ENCODE measurements at regions not wholly inside any gene's neighbourhood (a gene's known extent, or its start where the extent isn't known, plus 50 kb on each side); places are given as distances from the start of the nearest gene placed in this dataset.

DNA sequence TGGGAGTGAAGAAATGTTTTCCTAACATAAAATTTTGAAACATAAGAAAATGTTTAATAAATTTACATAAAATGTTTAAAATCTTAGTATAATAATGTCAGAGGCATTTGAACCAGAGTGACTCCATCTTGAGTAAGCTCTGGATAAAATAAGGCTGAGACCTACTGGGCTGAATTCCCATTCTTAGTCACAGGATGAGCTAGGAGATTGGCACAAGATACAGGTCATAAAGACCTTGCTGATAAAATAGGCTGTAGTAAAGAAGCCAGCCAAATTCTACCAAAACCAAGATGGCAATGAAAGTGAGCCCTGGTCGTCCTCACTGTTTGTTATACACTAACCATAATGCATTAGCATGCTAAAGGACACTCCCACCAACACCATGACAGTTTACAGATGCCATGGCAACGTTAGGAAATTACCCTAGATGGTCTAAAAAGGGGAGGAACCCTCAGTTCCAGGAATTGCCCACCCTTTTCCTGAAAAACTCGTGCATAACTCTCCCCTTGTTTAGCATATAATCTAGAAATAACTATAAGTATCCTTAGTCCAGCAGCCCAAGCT lies 1184.0 kb downstream of the UQCRFS1 start:
- intact Hi-C loops (cut with DNase I) = no loop called here
- H3K9me3 ChIP-seq = no peaks in the 10 kb centered on the region
- no peaks in the 10 kb centered on the region for H3K4me1 ChIP-seq
- WGBS, 3 donors = 18 to 38% (median 29%) methylated on average over 3 of the region's 3 CpGs
- H3K27ac ChIP-seq = no peak overlapping the region
- ATAC-seq (no peak), DNase-seq (no peak)
- no peaks in the 10 kb centered on the region for H3K27me3 ChIP-seq (ENCODE audit: insufficient read depth in 3 of 3, low read length in 2 of 3)
- no peaks in the 10 kb centered on the region for H3K36me3 ChIP-seq (ENCODE audit: insufficient read depth in 1 of 2, low read depth in 1 of 2)
- TF ChIP-seq, protein P1, sequence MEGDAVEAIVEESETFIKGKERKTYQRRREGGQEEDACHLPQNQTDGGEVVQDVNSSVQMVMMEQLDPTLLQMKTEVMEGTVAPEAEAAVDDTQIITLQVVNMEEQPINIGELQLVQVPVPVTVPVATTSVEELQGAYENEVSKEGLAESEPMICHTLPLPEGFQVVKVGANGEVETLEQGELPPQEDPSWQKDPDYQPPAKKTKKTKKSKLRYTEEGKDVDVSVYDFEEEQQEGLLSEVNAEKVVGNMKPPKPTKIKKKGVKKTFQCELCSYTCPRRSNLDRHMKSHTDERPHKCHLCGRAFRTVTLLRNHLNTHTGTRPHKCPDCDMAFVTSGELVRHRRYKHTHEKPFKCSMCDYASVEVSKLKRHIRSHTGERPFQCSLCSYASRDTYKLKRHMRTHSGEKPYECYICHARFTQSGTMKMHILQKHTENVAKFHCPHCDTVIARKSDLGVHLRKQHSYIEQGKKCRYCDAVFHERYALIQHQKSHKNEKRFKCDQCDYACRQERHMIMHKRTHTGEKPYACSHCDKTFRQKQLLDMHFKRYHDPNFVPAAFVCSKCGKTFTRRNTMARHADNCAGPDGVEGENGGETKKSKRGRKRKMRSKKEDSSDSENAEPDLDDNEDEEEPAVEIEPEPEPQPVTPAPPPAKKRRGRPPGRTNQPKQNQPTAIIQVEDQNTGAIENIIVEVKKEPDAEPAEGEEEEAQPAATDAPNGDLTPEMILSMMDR (IDR thresholded peaks at IDR 0.05) = no peak
- H3K4me3 ChIP-seq = no peak overlapping the region

DNA sequence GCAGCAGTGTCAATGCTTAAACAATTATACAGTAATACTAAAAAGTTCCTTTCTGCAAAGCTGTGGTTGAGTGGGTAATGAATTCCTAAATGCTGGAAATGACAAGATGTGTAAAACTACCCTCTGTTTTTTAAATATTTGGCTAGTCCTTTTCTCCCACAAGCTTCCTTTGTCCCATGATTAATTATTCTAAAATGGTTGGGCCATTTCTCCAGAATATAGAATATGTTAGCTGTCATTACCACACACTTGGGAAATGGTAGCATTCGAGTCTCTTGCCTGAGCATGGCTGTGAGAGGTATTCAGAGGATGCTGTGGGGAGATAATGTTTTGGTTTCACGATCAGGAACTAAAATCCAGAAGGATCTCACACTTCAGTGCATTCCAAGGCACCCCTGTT lies 1185.8 kb downstream of the UQCRFS1 start:
- no peaks in the 10 kb centered on the region for H3K4me1 ChIP-seq
- WGBS, 3 donors = 58 to 60% (median 58%) methylated on average over 2 of the region's 2 CpGs
- ATAC-seq = no peak
- H3K4me3 ChIP-seq = no peak overlapping the region
- intact Hi-C loops (cut with DNase I) = no loop called here
- H3K27ac ChIP-seq = no peak overlapping the region
- H3K36me3 ChIP-seq (ENCODE audit: insufficient read depth in 1 of 2, low read depth in 1 of 2) = no peaks in the 10 kb centered on the region
- TF ChIP-seq, protein P1 (IDR thresholded peaks at IDR 0.05) = no peak
- H3K27me3 ChIP-seq (ENCODE audit: insufficient read depth in 3 of 3, low read length in 2 of 3) = no peaks in the 10 kb centered on the region
- DNase-seq = no peak
- no peaks in the 10 kb centered on the region for H3K9me3 ChIP-seq

DNA sequence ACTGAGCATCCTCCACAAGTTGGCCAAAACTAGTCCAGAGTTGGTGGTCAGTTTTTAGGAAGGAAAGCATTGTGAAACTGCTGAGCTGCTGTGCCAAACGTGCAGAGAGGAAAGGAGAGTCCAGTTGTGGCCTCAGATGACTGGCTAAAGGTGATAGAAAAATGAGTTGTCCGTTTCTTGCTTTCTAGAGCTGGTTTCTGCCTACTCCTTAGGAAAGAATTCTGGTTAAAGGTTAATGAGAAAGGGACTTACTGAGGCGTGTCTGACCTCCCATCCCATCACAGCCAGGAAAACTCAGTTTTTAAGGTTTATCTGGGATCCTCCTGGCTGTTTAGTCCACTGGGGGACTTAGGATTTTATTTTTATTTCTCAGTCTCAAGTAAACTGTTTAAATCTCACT lies 1186.3 kb downstream of the UQCRFS1 start:
- H3K36me3 ChIP-seq (ENCODE audit: insufficient read depth in 1 of 2, low read depth in 1 of 2) = no peaks in the 10 kb centered on the region
- intact Hi-C loops (cut with DNase I) = no loop called here
- 66 to 75% (median 73%) methylated on average over 3 of the region's 3 CpGs for WGBS, 3 donors

DNA sequence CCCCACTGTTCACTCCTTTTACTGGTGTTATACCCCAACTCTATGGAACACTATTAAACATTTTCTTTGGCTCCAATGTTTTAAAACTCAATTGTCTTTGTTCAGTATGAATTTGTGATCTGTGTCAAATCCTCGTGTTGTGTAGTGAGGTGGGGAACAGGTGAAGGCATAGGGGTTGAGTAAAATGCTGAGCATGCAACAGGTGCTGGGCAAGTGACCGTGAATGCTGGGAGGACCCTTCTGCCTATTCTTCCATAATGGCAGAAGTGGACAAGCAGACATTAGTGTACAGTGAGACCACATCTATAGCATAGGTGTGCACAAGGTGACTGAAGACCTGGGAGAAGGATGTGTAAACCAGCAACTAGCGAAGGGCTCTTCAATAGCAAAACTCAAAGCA lies 1188.0 kb downstream of the UQCRFS1 start:
- no peaks in the 10 kb centered on the region for H3K9me3 ChIP-seq
- TF ChIP-seq, protein P1 (IDR thresholded peaks at IDR 0.05) = no peak

More for the DNA sequence above, 1186.3 kb downstream of the UQCRFS1 start:
- H3K4me1 ChIP-seq = no peaks in the 10 kb centered on the region
- H3K9me3 ChIP-seq = no peaks in the 10 kb centered on the region
- H3K27ac ChIP-seq = no peak overlapping the region
- H3K4me3 ChIP-seq = no peak overlapping the region
- ATAC-seq = no peak
- no peaks in the 10 kb centered on the region for H3K27me3 ChIP-seq (ENCODE audit: insufficient read depth in 3 of 3, low read length in 2 of 3)
- no peak for DNase-seq
- TF ChIP-seq, protein P1 (IDR thresholded peaks at IDR 0.05) = no peak

DNA sequence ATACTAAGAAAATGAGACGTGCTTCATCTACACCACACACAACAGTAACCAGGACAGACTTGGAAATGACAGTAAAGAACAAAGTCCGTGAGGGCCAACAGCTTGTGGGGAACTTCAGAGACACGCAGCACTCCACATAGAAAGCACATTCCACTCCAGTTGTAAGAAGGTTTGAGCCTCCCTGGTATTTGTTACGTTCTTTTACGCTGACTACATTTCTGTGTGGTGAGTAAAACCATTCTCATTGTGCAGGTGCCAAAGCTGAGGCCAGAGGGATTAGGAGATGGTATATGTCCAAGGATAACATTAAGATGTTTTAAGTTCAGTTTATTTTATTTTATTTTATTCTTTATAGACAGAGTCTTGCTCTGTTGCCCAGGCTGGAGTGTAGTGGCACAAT lies 1189.9 kb downstream of the UQCRFS1 start:
- H3K4me1 ChIP-seq = no peaks in the 10 kb centered on the region
- ATAC-seq = no peak
- no peaks in the 10 kb centered on the region for H3K36me3 ChIP-seq (ENCODE audit: insufficient read depth in 1 of 2, low read depth in 1 of 2)
- TF ChIP-seq, protein P1 (IDR thresholded peaks at IDR 0.05) = no peak
- H3K9me3 ChIP-seq = no peaks in the 10 kb centered on the region
- intact Hi-C loops (cut with DNase I) = no loop called here
- H3K27me3 ChIP-seq (ENCODE audit: insufficient read depth in 3 of 3, low read length in 2 of 3) = no peaks in the 10 kb centered on the region
- 54 to 58% (median 58%) methylated on average over 5 of the region's 5 CpGs for WGBS, 3 donors
- DNase-seq = no peak
- no peak overlapping the region for H3K27ac ChIP-seq
- H3K4me3 ChIP-seq = no peak overlapping the region

More for the DNA sequence above, 1188.0 kb downstream of the UQCRFS1 start:
- H3K27me3 ChIP-seq (ENCODE audit: insufficient read depth in 3 of 3, low read length in 2 of 3) = no peaks in the 10 kb centered on the region
- H3K4me1 ChIP-seq = no peaks in the 10 kb centered on the region
- 83 to 84% (median 83%) methylated on average over 3 of the region's 3 CpGs for WGBS, 3 donors
- intact Hi-C loops (cut with DNase I) = no loop called here
- no peak overlapping the region for H3K4me3 ChIP-seq
- H3K27ac ChIP-seq = no peak overlapping the region
- DNase-seq (no peak), ATAC-seq (no peak)
- no peaks in the 10 kb centered on the region for H3K36me3 ChIP-seq (ENCODE audit: insufficient read depth in 1 of 2, low read depth in 1 of 2)

Measured in psoas muscle (tissue), 7 donors.